Lower lobe of right lung (tissue), 2 donors: ENCODE measurements at regions not wholly inside any gene's neighbourhood (a gene's known extent, or its start where the extent isn't known, plus 50 kb on each side); places are given as distances from the start of the nearest gene placed in this dataset.

Source experiments
- ATAC-seq, 2 donors: fragments of 200-7000 bp; cut with Tn5 transposase; one replicate each; pipeline ENCODE4 v1.9.1; 2020 to 2022; ENCODE audit warnings: mild to moderate bottlenecking in 2 of 2, moderate library complexity in 2 of 2
- DNase-seq: peaks from one replicate; pipeline ENCODE4 v3.0.0-alpha.2; 2020
- H3K27ac ChIP-seq: fragments of 200-600 bp; one replicate; pipeline ENCODE4 v1.8.0; 2022
- H3K27me3 ChIP-seq: fragments of 200-600 bp; one replicate; pipeline ENCODE4 v1.8.0; 2022; ENCODE audit warnings: low read depth
- H3K36me3 ChIP-seq: fragments of 200-600 bp; one replicate; pipeline ENCODE4 v1.8.0; 2022; ENCODE audit warnings: mild to moderate bottlenecking
- H3K4me1 ChIP-seq: fragments of 200-600 bp; one replicate; pipeline ENCODE4 v1.8.0; 2022
- H3K4me3 ChIP-seq: fragments of 200-600 bp; one replicate; pipeline ENCODE4 v1.8.0; 2022; ENCODE audit warnings: mild to moderate bottlenecking
- H3K9me3 ChIP-seq: fragments of 200-600 bp; one replicate; pipeline ENCODE4 v1.8.0; 2022
- intact Hi-C: fragments of 100-400 bp; cut with DNase I; formaldehyde crosslinking; loops from one replicate; pipeline ENCODE4 v1.11.0; 2022
- TF ChIP-seq, protein P1 (sequence below): fragments of 200-600 bp; IDR thresholded peaks from one replicate; pipeline ENCODE4 v1.8.0; 2022; ENCODE audit warnings: antibody characterized with exemption, mild to moderate bottlenecking
- donor health status: DM: no; HTN: yes; CAD: no; lungs with severe emphysema.

DNA sequence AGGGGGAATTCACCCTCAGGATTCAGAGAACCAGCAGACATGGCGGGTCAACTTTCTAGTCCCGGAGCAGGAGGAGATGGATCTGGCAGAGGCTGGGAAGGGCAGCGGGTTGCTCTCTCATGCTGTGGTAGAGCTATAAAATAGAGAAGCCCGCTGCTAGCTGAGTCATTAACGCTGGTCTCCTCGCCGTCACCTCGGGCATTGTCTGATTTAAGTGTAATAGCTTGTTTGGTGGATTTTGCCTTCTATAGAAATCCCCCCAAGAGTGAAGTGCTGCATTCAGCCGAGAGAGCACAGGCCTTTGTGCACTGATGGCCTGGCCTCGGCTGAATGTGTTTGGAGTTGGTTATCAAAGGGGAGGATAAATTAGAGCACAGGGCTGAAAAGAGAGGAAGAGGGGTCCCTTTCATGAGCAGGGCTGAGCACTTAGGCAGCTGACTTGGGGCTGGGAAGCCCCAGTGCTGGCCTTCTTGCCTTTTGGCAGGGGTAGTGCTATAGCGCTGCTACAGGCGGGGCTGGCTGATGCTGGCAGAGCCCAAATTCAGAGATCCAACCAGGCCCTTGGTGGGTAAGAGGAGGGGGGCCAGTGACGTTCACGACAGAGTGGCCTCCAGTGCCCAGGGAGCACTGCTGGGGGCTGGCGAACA lies 161.1 kb upstream of the CADM1 start:
- Histone ChIP-seq H3K4me3 (no peak overlapping the region), H3K4me1 (peaks cover 2% of the 10 kb centered on the region), H3K27me3 (peaks cover 18% of the 10 kb centered on the region), H3K36me3 (no peaks in the 10 kb centered on the region), H3K27ac (no peak overlapping the region), H3K9me3 (no peaks in the 10 kb centered on the region)
- intact Hi-C loops, result no loop called here
- TF ChIP-seq, protein P1, sequence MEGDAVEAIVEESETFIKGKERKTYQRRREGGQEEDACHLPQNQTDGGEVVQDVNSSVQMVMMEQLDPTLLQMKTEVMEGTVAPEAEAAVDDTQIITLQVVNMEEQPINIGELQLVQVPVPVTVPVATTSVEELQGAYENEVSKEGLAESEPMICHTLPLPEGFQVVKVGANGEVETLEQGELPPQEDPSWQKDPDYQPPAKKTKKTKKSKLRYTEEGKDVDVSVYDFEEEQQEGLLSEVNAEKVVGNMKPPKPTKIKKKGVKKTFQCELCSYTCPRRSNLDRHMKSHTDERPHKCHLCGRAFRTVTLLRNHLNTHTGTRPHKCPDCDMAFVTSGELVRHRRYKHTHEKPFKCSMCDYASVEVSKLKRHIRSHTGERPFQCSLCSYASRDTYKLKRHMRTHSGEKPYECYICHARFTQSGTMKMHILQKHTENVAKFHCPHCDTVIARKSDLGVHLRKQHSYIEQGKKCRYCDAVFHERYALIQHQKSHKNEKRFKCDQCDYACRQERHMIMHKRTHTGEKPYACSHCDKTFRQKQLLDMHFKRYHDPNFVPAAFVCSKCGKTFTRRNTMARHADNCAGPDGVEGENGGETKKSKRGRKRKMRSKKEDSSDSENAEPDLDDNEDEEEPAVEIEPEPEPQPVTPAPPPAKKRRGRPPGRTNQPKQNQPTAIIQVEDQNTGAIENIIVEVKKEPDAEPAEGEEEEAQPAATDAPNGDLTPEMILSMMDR, result no peak
- no peak for DNase-seq
- ATAC-seq, result no peak

DNA sequence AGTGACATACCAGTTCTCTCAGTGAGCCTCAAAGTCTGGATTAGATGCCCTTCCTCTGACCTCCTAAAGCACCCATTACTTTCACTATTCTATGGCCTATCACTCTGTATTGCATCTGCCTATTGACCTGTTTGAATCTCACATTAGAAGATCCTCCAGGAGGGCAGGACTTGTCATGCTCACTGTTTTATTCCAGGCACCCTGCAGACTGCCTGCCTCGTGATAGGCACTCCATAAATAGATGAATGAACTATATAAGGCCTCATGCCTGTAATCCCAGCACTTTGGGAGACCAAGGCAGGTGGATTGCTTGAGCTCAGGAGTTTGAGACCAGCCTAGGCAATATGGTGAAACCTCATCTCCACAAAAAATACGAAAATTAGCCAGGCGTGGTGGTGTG lies 160.1 kb upstream of the CADM1 start:
- no peaks in the 10 kb centered on the region for H3K36me3 ChIP-seq
- no peak for ATAC-seq
- no peaks in the 10 kb centered on the region for H3K9me3 ChIP-seq
- H3K27ac ChIP-seq, result no peak overlapping the region
- DNase-seq, result no peak
- TF ChIP-seq, protein P1, result no peak
- intact Hi-C loops, result no loop called here
- peaks cover 12% of the 10 kb centered on the region for H3K4me1 ChIP-seq
- H3K4me3 ChIP-seq, result no peak overlapping the region
- peaks cover 28% of the 10 kb centered on the region for H3K27me3 ChIP-seq

DNA sequence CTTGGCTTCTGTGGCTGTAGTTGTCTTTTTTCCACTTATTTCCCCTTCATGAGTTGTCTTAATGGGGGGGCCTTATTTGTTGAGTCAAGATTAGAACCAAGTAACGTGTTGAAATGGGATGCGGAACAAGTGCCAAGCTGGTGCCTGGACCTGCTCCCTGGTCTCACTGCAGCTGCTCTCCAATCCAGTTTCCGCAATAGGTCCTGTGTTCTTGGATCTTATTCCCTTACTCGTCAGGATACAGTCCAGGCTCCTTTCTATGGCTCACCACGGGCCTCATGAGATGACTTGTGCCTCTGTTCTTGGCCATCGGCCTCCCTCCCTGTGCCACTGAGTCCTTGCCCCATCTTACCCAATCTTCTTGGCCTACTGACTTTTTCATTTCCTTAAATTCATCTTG lies 159.6 kb upstream of the CADM1 start:
- no peaks in the 10 kb centered on the region for H3K36me3 ChIP-seq
- intact Hi-C loops, result no loop called here
- peaks cover 17% of the 10 kb centered on the region for H3K4me1 ChIP-seq
- TF ChIP-seq, protein P1, result no peak
- peaks cover 33% of the 10 kb centered on the region for H3K27me3 ChIP-seq
- H3K9me3 ChIP-seq, result no peaks in the 10 kb centered on the region
- DNase-seq (no peak), ATAC-seq (no peak)
- no peak overlapping the region for H3K27ac ChIP-seq
- no peak overlapping the region for H3K4me3 ChIP-seq

DNA sequence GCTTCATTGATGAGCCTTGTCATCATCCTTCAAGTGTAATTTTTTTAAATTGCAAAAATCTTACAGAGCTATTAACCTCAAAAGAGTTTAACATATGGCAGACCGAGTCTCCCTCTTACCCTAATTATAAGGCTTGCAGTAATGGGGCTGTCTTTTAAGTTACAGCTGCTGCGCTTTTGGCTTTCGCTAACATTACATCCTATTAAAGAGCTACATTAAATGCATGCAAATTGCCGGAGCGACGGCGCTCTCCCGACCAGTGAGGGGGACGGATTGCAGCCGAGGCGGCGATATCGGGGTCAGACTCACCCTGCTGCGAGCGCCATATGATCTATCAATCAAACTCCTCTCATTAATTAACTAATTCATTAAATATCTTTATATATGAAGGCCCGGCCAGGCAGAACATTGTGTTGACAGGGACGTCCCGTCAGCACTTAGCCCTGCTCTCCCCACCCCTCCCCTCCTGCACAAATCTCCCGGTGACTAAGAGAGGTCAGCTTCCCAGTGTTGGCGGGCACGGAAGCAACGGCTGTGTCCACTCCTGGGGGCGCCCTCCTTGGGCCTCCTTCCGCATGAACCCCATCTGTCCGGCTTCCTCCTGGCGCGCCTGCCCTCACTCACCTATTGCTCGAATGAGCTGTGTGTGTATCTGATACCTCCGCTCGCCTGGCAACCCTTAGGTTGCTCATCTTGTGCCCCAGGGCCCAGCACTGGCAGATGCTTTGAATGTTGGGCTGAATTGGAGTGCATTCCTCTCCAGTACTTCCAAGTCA lies 156.0 kb upstream of the CADM1 start:
- Histone ChIP-seq H3K4me3 (peak overlapping the region; percentile 36), H3K27me3 (peaks cover 38% of the 10 kb centered on the region), H3K9me3 (no peaks in the 10 kb centered on the region), H3K36me3 (no peaks in the 10 kb centered on the region), H3K27ac (no peak overlapping the region), H3K4me1 (peaks cover 17% of the 10 kb centered on the region)
- DNase-seq (no peak), ATAC-seq (no peak)
- TF ChIP-seq, protein P1, result no peak
- intact Hi-C loops, result no loop called here

DNA sequence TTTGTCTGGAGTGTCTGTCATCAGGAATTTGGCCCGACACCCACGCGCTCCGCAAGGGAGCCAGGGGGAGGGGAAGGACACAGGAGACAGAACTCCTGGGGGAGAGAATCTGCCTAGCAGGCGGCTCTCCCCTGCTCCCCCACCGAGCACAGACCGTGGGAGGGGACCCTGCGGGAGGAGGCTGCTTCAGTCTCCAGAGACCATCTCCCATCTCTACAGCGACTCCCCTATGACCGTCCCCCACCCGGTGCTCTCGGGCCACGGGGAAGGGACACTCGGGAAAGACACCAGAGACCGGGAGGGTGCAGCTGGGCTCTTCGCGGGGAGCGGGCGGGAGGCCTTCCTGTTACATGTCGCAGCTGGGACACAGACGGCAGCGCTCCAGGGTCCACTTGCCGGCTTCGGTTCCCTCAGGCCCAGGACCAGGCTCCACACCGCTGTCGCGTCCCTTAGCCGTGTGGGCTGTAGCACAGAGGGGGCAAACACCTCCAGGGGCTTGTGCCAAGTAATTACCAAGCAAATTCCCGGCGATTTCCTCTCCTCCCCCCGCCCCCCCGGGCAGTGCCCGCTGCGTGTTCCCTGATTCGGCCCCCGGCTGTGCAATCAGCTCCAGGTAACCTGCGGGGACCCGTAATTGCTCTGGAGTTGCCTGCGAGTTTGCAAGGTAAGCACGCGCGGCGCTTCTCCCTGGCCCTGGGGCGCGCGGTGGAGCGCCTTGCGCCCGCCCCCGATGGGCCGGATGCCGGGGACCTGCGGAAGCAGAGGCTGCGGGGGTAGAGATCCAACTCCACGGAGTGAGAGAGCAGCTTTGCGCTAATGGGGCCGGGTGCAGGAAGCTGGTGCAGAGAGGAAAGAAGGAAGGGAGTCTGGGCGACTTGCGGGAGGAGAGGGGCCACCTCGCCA lies 155.1 kb upstream of the CADM1 start:
- Histone ChIP-seq H3K27me3 (peaks cover 38% of the 10 kb centered on the region), H3K4me1 (peaks cover 17% of the 10 kb centered on the region), H3K9me3 (no peaks in the 10 kb centered on the region), H3K27ac (no peak overlapping the region), H3K4me3 (peak overlapping the region; percentile 36), H3K36me3 (no peaks in the 10 kb centered on the region)
- TF ChIP-seq, protein P1, result no peak
- peak; percentile 57 for DNase-seq
- intact Hi-C loops, result no loop called here
- ATAC-seq, result peak; percentile 56 to 59
